HG03045 (cell line): ENCODE measurements at regions not wholly inside any gene's neighbourhood (a gene's known extent, or its start where the extent isn't known, plus 50 kb on each side); places are given as distances from the start of the nearest gene placed in this dataset.
A peak's percentile ranks its signal among the peaks of the same experiment; 100 is the strongest.

Experiments
- ATAC-seq: cut with Tn5 transposase; IDR thresholded peaks from one replicate; pipeline ENCODE4 v1.9.1; 2021; ENCODE audit warnings: mild to moderate bottlenecking, moderate library complexity; ENCODE audit not compliant: unreplicated experiment

DNA sequence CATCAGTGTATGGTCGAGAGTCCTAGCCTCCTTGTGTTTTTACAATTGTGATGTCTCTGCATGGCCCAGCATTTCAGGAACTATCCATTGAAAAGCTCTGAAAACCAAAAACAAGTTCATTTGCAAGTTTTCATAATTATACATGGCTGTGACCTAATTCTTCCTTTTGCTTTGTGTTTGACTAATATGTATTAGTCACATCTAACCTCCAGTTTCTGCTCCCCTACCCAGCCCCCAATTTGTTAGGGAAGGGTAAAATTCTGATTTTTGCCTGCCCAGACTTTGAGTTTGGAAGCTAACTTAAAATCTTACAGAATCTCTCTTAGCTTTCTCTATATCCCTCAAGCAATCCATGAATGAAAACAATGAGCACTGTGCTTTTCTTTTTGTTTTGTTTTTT, 128.2 kb upstream of the SEMA6A start:
- ATAC-seq: no peak

DNA sequence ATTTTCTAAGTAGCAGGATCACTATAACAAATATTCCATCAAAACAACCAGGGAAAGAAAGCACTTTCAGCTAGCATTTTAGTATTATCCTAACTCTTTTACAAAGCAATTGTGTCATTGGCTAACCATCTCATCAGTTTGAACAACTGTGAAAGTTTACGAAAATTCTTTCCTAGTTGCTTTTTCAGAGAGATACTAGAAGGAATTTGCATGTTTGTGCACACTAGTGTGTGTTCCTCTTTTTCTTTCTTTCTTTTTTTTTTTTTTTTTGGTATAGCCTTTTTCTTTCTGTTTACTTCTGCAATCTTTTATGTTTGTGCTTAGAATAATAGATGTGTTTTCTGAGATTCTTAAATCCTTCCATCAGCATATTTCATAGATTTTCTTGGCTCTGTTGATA, 124.7 kb upstream of the SEMA6A start:
- ATAC-seq: peak; percentile 44

DNA sequence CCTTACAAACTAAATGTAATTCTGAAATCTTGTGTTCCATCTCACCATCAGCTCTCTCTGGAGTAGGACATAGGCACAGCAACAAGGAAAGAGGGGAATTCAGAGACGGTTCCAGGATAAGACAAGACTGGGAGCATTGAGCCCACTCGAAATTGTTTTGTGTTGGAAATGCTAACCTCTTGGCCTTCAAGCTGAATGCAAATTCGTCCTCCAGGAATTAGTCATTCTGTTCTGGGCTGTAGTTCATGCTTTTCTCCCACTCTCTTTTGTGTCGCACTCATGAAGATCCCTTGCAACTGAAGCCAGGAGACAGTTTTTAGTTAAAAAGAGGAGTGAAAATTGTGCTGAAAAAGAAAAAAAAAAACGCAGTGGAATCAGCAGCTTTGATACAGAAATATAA, 121.7 kb upstream of the SEMA6A start:
- ATAC-seq: peak; percentile 82

DNA sequence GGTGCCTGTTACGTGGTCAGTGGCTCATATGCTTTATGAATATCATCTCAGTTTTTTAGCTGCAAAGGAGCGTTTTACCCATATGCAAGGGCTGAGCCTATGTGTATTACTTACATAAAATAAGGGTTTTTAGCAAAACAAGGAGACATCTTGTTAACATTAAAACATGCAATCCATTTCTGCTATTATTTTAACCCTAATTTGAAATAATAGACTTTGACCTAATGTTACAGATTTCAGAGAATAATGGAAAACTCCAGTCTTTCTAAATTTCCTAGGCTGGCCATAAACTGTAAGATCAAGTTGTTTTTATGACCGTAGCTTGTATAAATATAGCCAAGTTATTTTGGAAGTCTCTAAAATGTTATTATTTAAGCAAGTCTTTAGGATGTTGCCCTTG, 121.1 kb upstream of the SEMA6A start:
- no peak for ATAC-seq

DNA sequence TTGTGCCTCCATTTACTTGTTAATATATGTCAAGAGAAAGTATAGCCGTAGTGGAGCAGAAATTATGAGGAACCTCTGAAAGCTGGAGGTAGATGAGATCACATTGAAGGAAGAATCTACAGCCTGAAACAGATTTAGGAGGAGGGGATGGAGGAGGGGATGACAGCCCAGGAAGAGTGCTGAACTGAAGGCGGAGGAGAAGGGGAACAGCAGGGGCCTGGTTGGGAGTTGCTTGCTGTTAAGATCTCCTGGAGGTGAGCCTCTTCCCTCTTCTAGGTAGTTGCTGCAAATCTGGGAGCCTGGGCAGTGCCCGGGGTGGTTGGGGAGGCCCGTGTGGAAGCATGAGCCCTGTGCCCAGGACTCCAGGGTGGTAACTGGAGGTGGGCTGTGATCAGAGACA, 111.8 kb upstream of the SEMA6A start:
- ATAC-seq: no peak

DNA sequence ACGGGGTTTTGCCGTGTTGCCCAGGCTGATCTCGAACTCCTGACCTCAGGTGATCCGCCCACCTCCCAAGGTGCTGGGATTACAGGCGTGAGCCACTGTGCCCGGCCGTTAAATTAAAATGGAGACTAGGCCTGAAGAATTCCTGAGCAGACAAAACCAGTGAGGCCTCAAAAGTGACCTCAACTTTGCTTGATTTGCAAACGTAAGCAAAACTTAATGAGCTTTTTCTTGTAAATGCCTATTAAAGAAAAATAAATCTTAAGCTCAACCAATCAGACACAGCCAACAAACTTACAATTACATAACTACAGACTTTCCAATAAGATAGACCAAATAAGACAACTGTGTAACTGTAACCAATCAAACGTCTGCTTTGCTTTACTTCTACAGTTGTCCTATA, 111.3 kb upstream of the SEMA6A start:
- no peak for ATAC-seq

DNA sequence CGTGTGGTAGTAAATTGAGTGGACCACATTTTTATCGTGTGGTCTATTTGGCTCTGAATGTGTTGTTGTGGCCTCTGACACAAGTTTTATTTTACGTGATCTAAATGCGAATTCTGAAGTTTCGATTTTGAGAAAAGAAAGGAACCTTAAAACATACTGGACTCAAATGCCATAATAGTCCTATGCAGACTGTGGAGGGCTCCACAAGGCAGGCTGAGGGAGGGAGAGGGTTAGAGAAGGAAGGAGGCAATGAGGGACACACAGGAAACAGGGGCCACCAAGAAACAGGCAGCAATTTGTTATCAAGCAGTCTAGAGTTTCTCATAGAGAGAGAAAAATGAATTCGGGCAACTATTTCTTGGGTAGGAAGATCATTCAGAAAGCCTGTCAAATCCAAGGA, 110.4 kb upstream of the SEMA6A start:
- ATAC-seq: no peak

DNA sequence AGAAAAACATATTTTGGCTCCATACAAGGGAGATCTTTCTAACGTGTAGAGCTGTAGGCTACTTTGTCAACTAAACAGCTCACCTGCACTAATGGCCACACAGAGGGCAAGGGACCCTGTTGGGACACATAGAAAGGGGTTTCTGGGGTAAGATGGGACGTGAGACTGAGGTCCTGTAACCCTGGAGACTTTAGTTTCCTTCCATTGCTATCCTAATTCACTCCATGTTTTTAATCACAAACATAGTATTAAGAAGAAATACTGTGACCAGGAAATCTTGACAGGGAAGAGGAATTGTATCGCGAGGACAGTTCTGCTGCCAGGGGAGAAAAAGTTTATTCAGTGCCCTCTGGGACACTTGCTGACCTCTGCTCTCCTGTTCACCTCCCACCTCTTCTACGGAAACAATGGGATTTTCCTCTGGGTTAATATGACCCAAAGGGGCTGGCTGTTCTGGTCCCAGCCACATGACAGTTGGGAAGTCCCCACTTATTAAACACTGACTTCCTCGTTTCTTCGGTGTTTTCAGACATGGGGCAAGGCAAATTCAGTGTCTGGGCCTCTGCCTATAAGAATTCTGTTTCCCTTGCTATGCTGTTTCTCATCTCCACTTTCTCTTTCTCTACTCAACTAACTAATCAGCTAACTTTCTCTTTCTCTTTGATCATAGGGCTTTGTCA, 106.9 kb upstream of the SEMA6A start:
- peak; percentile 97 for ATAC-seq

DNA sequence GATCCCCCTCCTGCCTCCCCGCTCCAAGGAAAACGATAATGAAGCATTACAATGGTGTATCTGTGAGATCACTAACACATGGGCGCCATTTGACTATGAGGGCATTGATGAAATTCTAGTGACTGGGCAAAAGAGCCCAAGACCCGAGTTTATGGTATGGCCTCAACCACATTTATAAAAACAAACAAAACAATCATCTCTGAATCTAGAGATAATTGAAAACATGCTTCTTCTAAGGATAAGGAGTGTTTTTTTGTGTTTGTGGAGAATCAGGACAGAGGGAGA, 100.9 kb upstream of the SEMA6A start:
- ATAC-seq: no peak

DNA sequence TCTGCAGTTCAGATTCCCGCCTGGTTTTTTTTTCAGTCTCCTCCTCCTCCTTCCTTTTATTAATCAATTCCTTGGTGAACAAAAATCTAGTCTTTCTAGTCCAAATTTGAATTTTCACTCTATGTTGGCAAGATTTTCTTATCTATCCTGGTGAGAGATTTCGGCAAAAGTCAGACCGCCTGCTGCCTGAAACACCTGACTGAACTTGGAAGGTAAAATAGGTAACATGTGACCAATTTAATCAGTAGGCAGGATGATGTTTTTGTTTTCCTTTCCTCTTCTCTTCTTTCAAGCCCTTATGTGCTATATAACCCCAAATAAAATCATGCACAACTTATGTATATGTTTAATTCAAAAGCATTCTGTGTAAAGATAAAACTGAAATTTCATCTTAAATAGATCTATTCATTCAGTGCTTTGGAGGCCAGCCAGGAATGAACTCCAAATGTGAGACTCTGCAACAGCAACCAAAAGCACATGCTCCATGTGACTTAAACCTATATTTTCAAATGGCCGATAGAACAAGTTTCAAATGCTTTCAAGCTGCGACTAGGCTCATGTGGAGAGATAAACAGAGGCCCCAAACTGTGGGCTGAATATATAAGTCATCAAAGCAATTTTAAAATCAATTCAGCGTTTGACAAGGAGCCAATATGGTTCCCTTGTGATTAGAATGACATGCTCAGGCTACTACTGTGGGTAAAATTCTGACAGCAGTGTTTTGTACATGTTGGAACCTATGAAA, 100.4 kb upstream of the SEMA6A start:
- ATAC-seq: no peak

DNA sequence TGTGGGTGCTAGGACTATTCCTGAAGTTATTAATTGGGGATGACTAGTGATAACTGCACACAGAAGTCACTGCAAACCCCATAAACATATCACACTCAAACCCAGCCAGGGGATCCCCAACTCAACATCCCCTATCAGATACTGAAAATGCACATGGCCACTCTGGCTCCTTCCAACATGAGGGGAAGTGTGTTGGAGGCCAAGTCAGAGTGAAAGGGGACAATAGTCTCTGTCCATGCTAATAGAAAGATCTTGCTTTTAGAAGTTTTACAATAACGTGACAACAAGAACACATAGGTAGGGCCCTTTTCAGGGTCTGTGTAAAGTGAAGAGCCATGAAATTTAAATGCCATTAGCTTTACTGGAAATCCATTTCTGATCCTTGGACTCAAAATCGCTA, 98.8 kb upstream of the SEMA6A start:
- peak; percentile 39 for ATAC-seq

DNA sequence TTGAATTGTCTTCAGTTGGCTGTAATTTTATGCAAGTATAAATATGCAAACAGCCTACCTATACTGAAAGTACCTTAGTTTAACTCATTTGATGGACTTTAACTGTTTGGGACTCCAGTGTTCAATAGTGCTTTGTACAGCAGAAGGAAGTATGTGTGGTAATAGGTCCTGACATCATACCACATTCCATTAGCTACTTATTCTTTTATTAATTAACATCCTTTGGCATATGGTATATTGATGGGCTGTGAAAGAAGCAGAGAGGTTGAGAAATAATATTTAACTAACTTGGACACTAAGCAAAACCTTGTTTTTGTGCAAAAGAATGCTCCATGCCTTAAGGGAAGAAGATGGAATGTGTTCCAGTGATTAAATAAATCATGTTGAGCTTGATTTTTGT, 97.6 kb upstream of the SEMA6A start:
- ATAC-seq: no peak

DNA sequence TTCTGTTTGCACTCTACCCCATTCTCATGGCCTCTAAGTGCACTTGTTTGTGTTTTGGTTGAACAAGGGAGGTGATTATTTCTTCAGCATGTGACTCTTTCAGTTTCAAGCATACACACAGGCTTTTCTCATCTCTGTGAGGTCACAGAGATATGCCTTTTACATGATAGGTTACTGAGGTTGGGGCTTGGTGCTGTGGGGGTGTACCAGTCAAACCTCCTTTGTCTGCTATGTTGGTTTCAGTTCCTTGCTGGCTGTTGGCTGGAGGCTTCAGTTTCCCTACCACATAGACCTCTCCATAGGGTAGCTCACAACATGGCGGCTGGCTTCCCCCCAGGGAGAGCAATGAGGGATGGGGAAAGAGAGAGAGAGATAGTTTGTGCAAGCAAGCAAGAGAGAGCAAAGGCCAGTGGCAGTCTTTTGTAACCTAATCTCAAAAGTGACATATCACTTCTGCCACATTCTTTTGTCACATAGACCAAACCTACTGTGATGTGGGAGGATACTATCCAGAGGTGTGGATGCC, 96.7 kb upstream of the SEMA6A start:
- ATAC-seq: peak; percentile 92

DNA sequence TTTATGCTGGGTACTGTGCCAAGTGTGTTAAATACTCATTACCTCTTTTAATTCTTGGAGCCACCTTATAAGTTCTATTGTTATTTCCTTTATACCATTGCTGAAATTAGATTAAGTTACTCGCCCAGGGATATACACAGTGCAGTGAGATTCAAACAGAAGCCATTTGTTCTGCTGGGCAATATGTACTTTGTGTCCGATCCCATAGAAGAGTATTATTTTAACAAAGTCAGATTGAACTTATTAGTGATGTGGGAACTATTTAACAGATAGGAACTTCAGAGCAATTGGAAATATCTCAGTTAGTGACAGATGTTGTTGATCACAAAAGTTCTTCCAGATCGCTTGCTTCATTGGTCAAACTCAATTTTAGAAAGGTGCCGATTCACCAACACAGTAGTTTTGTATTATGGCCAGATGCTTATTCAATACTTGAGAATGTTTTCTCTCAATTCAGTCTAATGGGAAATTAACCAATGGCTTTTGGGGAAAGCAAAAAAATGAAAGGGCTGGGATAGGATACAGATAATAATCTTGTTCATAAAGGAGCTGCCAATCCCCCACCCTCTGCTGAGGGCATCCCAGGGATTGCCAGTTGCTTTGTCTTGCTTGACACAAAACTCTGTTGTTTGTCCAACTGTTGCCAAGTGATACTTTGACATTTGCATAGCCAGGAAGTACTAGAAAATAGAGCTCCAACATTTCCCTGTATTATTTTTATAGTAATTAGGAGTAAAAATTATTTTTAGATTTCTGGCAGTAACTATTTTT, 94.8 kb upstream of the SEMA6A start:
- ATAC-seq: no peak

DNA sequence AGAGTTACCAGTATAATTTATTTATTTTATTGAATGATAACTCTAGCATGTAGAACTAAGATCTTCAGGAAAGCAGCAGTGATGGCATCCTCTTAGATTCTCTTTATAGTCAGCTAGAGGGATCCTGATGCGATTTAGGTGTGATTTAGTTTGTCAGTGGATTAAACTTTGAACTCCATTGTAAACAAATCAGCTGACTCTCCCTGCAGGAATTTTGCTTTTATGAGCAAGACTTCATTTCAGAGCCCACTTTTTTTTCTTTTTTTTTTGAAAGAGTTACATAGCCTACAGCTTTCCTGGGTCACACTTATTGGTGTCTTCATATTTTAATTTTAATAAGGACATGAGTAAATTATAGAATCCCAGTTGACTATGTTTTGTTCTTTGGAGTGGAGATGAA, 93.8 kb upstream of the SEMA6A start:
- ATAC-seq: no peak

DNA sequence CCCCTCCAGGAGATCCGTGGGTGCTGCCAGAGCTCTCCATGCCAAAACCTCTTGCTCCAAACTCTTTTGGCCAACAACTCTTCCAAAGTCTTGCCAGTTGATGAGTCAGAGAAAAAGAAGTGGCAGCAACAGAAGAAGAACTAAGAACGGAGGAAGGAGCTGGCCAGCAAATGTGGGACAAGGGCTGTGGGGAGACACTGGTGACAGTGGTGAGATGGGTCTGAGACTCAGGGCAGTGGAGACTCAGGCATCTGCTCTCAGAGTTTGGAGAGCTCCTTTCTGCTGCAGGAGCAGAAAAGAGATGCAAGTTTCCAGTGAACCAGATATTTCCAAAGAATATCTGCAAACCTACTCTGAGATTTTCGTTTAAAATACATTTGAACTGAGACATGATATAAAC, 92.3 kb upstream of the SEMA6A start:
- ATAC-seq: no peak

DNA sequence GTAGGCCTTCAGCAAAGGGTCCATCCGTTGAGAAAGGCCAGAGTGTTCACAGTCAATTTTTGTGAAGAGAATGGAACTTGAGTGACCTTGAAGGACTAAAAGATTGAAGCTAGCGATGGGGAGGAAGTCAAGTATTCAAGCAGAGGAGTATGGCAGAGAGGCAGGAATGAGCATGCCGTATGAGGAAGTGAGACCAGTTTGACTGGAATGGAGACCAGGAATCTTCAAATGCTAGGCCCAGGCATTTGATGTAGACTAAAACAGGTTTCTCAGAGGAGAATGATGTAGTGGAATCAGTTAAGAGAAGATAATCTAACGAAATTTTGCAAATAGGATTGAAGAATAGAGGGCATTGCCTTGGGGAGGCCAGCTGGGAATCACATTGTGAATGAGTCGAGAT, 90.4 kb upstream of the SEMA6A start:
- no peak for ATAC-seq

DNA sequence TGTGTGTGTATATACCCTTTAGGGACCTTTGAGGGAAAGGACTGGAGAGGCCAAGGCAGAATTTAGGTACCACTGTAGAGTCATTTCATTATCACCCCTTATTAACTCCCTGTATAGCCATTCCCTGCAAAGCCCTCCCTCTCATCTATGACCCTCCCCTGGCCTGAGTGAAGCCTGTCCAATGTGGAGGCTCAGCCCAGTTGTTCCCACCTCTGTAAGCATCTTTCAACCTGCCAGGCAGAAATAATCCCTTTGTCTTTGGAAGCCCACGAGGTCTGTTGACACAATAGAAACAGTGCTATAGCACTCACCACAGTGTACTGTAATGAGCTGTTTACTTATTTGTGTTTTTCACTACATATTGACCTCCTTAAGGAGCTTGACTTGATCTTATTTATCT, 88.5 kb upstream of the SEMA6A start:
- no peak for ATAC-seq

DNA sequence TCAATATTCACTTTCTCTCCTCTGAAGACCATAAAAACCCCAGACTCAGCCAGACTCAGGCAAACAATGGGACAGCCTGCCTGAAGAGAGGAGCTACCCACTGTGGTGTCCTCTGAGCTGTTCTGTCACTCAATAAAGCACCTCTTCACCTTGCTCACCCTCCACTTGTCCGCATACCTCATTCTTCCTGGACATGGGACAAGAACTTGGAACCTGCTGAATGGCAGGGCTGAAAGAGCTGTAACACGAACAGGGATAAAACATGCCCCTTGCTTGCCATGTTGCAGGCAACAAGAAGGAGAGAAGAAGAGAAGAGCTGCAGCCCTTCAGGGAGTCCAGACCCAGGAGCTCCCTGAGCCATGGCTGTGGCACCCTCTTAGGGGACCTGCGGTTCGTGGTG, 86.8 kb upstream of the SEMA6A start:
- ATAC-seq: no peak

DNA sequence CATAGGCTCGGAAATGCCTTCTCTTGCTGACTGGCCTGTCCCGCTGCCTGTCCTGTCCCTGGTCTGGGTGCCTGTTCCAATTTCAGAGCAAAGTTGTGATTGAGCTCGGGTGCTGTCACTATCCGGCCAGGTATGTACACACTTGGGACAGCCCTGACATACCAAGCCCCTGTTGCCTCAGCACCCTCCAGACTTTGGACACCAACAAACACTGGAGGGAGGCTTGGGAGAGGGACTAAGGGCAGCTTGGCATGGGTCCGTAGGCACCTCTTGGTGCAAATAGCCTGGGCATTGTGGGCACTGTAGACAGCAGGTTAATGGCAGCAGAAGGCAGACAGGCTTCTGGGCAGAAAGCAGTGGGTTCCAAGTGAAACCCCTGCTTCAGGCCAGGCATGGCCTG, 86.3 kb upstream of the SEMA6A start:
- no peak for ATAC-seq

DNA sequence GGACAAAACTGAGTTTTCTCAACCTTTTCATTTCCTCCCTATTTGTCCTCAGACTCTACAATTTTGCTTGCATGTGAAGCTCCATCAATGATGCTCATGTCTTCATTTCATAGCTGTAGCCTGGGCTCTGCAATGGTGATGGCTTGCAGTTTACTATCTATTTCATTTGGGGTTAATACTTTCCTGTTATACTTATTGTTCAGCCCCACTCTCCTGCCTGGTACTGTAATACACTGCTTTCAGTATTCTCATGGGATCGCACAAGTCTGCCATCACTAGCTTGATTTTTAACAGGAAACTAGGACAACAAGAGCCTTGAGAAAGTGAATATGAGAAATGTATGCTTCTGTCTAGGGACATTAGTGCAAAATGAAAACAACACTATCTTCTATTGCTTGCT, 84.2 kb upstream of the SEMA6A start:
- no peak for ATAC-seq

DNA sequence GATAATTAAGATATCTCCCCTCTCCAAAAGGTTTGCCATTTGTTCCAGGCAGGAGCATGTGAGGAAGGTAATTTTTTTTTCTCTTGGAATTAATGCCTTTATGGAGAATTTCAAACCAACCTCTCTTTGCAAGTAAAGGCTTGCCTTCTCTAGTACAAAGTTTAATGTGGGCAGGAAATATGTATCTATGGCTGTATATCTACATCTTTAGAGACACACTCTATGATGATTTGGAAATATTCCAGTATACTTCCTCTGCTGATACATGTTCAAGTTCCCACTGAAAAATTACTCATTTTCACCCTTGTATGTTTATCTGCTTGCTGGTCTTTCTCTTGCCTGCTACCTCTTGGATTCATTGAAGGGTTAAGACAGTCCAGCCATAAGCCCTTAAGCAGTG, 83.5 kb upstream of the SEMA6A start:
- no peak for ATAC-seq
